Right lobe of liver (tissue), 4 donors: ENCODE measurements at regions not wholly inside any gene's neighbourhood (a gene's known extent, or its start where the extent isn't known, plus 50 kb on each side); places are given as distances from the start of the nearest gene placed in this dataset.

Experiments used
- CTCF ChIP-seq, 4 donors: fragments of 200-600 bp in 3 of 4; fragments of 450-650 bp in 1 of 4; IDR thresholded peaks; one replicate each; pipeline versions ENCODE4 v1.5.1 to v1.8.0; 2016 to 2022; ENCODE audit warnings: antibody characterized with exemption in 4 of 4, mild to moderate bottlenecking in 2 of 4
- POLR2A ChIP-seq: fragments of 450-650 bp; IDR thresholded peaks from one replicate; pipeline ENCODE4 v1.6.1; 2017; ENCODE audit warnings: antibody characterized with exemption, mild to moderate bottlenecking
- donor health status: DM: no; HTN: no; CAD: no.
- donor health status: DM: no; HTN: no; CAD: no.
- donor health status: DM: no; HTN: yes; CAD: no.

- no peak for TF ChIP-seq CTCF (IDR thresholded peaks at IDR 0.05)
- TF ChIP-seq POLR2A, result no peak
Measured at GRCh38 chr4:117678861-117679260, 355.4 kb upstream of the NDST3 start.
